ENCODE measurements at regions not wholly inside any gene's neighbourhood (a gene's known extent, or its start where the extent isn't known, plus 50 kb on each side); places are given as distances from the start of the nearest gene placed in this dataset.

DNA sequence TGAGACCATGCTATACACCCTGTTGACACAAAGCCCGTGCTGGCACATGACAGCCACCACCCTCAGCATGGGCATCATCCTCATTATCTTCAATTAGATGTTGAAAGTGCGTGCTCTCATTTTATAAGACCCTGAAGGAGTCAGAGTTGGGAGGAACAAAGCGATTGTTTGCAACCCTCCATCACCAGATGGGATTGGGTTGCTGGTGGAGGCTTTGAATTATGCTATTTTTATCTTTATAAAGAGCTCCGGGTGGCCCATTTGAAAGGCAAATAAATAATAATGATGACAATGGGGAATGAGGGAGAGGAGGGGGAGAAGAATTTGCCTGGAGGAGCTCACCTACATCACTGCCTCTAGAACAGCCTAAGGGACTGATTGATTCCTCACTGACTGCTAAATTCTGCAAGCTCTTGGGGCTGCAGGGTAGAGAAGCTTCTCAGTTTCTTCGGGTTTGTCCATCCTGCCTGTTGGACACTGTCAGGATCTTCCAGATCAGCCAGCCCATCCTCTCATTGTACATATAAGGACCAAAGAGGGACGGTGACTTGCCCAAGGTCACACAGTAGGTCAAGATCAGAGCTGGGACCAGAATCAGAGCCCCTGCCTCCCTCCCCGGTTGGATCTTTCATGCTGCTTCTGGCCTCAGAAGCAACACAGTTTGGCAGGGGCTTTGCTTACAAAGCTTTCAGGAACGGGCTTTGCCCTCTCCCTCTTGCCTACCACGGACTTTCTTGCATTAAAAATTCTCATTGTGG, 130.9 kb upstream of the ZBTB40 start:
- TF ChIP-seq, protein P1, sequence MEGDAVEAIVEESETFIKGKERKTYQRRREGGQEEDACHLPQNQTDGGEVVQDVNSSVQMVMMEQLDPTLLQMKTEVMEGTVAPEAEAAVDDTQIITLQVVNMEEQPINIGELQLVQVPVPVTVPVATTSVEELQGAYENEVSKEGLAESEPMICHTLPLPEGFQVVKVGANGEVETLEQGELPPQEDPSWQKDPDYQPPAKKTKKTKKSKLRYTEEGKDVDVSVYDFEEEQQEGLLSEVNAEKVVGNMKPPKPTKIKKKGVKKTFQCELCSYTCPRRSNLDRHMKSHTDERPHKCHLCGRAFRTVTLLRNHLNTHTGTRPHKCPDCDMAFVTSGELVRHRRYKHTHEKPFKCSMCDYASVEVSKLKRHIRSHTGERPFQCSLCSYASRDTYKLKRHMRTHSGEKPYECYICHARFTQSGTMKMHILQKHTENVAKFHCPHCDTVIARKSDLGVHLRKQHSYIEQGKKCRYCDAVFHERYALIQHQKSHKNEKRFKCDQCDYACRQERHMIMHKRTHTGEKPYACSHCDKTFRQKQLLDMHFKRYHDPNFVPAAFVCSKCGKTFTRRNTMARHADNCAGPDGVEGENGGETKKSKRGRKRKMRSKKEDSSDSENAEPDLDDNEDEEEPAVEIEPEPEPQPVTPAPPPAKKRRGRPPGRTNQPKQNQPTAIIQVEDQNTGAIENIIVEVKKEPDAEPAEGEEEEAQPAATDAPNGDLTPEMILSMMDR (IDR thresholded peaks at IDR 0.05) = no peak
- no peak for TF ChIP-seq POLR2A (IDR thresholded peaks at IDR 0.05)
- no peak for TF ChIP-seq POLR2AphosphoS5 (IDR thresholded peaks at IDR 0.05)
